ENCODE measurements at regions not wholly inside any gene's neighbourhood (a gene's known extent, or its start where the extent isn't known, plus 50 kb on each side); places are given as distances from the start of the nearest gene placed in this dataset.

- Histone ChIP-seq H3K9me3 (no peaks in the 10 kb centered on the region), H3K36me3 (replicated peaks in 1 of 2; ENCODE audit: insufficient read depth in 1 of 2, low read depth in 2 of 2) (no peaks in the 10 kb centered on the region), H3K27me3 (no peaks in the 10 kb centered on the region), H3K27ac (no peak overlapping the region), H3K4me1 (no peaks in the 10 kb centered on the region), H3K4me3 (no peak overlapping the region)
- TF ChIP-seq POLR2A (IDR thresholded peaks at IDR 0.05) (no peak), CTCF (IDR thresholded peaks at IDR 0.05) (no peak)
- ATAC-seq (no peak), DNase-seq (no peak)
- intact Hi-C loops (cut with DNase I): no loop called here
Measured at GRCh38 chr5:110194191-110194590, 504.5 kb downstream of the MAN2A1 start.

DNA sequence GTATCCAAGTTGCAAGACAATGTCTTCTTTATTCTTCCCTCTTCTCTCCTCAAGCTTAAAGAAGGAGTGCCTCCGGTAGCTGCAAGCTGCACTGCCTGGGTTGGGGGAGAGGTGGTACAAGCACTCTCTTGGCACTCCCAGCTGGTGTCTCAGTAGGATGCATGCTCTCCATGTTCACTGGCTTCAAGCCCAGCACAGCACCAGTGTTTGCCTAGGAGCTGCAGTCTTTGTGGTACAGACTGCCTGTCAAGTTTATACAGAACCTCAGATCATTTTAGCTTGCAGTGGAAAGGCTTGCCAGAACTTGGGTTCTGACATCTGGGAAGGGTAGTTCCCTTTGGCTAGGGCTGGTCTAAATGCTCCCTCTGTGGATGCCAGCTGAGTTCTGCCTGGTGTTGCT, 505.6 kb downstream of the MAN2A1 start:
- intact Hi-C loops (cut with DNase I): no loop called here
- no peak overlapping the region for H3K27ac ChIP-seq
- H3K27me3 ChIP-seq: no peaks in the 10 kb centered on the region
- no peak for DNase-seq
- 90 to 100% methylated on average over 1 of the region's 1 CpG for WGBS, 2 donors
- no peak for TF ChIP-seq CTCF (IDR thresholded peaks at IDR 0.05)
- TF ChIP-seq POLR2A (IDR thresholded peaks at IDR 0.05): no peak
- H3K36me3 ChIP-seq (replicated peaks in 1 of 2; ENCODE audit: insufficient read depth in 1 of 2, low read depth in 2 of 2): no peaks in the 10 kb centered on the region
- H3K9me3 ChIP-seq: no peaks in the 10 kb centered on the region
- no peaks in the 10 kb centered on the region for H3K4me1 ChIP-seq
- H3K4me3 ChIP-seq: no peak overlapping the region
- no peak for ATAC-seq

GRCh38 chr5:110201791-110202190, 512.1 kb downstream of the MAN2A1 start:
- no peaks in the 10 kb centered on the region for H3K27me3 ChIP-seq
- 24 to 26% methylated on average over 1 of the region's 1 CpG for WGBS, 2 donors
- no peak overlapping the region for H3K27ac ChIP-seq
- DNase-seq (no peak), ATAC-seq (no peak)
- intact Hi-C loops (cut with DNase I): no loop called here
- no peaks in the 10 kb centered on the region for H3K4me1 ChIP-seq
- H3K9me3 ChIP-seq: no peaks in the 10 kb centered on the region
- no peak overlapping the region for H3K4me3 ChIP-seq
- H3K36me3 ChIP-seq (replicated peaks in 1 of 2; ENCODE audit: insufficient read depth in 1 of 2, low read depth in 2 of 2): no peaks in the 10 kb centered on the region
- TF ChIP-seq CTCF (IDR thresholded peaks at IDR 0.05) (no peak), POLR2A (IDR thresholded peaks at IDR 0.05) (no peak)

DNA sequence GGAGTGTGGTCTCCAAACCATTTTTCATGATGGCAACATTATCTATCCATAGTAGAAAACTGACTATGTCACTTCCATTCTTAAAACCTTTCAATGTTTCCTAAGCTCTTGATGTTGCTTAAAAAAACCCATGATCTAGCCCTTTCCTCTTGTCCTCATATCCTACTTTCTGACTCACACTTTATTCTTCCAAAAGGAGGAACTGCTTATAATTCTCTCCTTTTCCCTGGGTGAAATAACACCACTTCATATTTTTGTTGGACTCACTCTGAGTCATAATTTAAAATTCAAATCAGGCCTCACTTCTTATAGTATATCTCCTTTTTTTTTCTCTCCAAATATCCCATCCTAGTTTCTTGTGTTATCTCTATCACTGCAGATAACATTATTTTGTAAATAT, 513.9 kb downstream of the MAN2A1 start:
- TF ChIP-seq POLR2A (IDR thresholded peaks at IDR 0.05) (no peak), CTCF (IDR thresholded peaks at IDR 0.05) (no peak)
- Histone ChIP-seq H3K27me3 (no peaks in the 10 kb centered on the region), H3K27ac (no peak overlapping the region), H3K36me3 (replicated peaks in 1 of 2; ENCODE audit: insufficient read depth in 1 of 2, low read depth in 2 of 2) (no peaks in the 10 kb centered on the region), H3K4me3 (no peak overlapping the region), H3K4me1 (no peaks in the 10 kb centered on the region), H3K9me3 (no peaks in the 10 kb centered on the region)
- DNase-seq (no peak), ATAC-seq (no peak)
- intact Hi-C loops (cut with DNase I): no loop called here

GRCh38 chr5:110209401-110209800, 517.1 kb downstream of the TMEM232 start:
- DNase-seq (no peak), ATAC-seq (no peak)
- Histone ChIP-seq H3K4me3 (no peak overlapping the region), H3K9me3 (no peaks in the 10 kb centered on the region), H3K4me1 (no peaks in the 10 kb centered on the region), H3K27ac (no peak overlapping the region), H3K27me3 (no peaks in the 10 kb centered on the region), H3K36me3 (replicated peaks in 1 of 2; ENCODE audit: insufficient read depth in 1 of 2, low read depth in 2 of 2) (no peaks in the 10 kb centered on the region)
- TF ChIP-seq CTCF (IDR thresholded peaks at IDR 0.05): no peak
- no peak for TF ChIP-seq POLR2A (IDR thresholded peaks at IDR 0.05)
- WGBS, 2 donors: 47 to 51% methylated on average over 3 of the region's 3 CpGs
- intact Hi-C loops (cut with DNase I): no loop called here
